ENCODE measurements at regions not wholly inside any gene's neighbourhood (a gene's known extent, or its start where the extent isn't known, plus 50 kb on each side); places are given as distances from the start of the nearest gene placed in this dataset.

DNA sequence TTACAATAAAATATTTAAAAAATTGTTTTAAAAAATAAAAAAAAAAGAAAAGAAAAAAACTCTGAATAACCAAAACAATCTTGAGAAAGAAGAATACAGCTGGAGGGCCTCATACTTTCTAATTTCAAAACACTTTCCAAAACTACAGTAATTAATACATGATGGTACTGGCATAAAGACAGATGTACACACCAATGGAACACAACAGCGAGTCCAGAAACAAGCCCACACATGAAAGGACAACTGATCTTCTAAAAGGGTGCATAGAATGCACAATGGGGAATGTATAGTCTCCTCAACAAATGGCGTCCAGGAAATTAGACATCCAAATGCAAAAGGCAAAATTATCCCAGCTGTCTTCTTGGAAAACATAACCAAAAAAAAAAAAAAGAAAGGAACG lies 99.6 kb downstream of the LURAP1L start:
- no peak for DNase-seq (ENCODE audit: low read depth)

DNA sequence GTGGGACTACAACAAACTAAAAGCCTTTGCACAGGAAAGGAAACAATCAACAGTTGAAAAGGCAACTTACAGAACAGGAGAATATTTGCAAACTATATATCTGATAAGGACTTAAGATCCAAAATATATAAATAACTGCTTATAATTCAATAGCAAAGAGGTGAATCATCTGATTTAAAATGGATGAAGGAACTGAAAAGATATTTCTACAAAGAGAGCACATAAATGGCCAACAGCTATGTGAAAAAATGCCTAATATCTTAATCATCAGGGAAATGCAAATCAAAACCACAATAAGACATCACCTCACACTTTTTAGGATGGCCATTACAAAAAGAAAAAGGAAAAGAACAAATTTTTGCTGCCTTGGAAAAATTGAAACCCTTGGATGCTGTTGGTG lies 100.4 kb downstream of the LURAP1L start:
- DNase-seq (ENCODE audit: low read depth), result peak; percentile 49

DNA sequence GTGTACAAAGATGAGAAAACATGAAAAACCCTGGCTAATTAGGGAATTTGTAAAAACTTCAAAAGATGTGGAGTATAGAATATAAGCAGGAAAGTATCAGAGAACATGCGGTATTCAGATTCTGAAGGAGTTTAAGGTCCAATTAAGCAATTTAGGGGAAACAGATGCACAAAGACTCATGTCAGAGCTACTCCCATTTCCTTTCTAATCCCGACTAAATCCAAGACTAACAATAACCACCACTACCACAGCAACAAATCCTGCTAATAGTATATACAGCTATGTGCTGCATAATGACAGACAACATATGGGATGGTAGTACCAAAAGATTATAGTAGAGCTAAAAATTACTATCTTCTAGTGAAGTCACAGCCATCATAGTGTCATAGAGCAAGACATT lies 102.1 kb downstream of the LURAP1L start:
- DNase-seq (ENCODE audit: low read depth), result no peak

DNA sequence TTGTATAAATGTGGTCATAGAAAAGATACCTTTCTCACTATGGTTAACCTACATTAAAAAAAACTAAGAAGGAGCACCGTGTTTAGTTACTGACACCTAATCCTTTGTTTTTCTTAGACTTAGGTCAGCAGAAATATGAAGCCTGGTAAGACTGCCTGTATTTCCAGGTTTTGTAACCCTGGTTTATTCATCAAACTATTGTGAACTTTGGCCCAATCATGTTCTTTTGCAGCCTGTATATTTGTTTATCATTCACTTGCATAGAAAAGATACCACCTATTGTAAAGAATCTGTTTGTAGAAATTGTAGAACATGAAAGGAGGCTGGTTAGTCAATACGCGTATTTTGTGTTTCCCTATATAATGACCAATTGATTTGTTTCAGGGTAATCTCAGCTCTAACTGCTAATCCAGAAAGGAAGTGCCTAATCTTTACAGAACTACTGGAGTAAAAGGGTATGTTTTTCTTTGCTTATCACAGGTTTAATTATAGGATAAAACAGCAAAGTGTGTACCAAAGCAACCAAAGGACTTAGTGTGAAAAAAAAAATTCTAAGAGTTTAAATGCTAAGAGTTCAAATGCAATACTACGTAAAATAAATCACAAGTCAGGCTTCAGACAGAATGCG lies 103.6 kb downstream of the LURAP1L start:
- peak; percentile 81 for DNase-seq (ENCODE audit: low read depth)

DNA sequence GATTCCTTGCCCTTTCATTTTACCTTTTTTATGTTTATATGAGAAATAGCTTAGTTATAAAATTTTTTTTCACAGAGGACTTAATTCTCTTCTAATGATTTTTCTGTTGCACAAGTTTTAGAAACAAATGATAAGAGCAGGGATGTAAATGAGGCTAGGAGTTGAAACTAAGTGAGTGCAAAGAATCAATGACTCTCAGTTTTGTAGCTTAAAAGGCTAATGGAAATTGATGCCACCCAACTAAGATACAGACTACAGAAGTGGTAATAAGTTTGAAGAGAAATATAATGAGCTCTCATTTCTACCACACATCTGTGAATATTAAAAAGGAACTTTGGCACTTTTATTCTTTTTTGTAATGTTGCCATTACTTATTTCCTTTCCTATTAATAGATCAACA lies 105.1 kb downstream of the LURAP1L start:
- no peak for DNase-seq (ENCODE audit: low read depth)

DNA sequence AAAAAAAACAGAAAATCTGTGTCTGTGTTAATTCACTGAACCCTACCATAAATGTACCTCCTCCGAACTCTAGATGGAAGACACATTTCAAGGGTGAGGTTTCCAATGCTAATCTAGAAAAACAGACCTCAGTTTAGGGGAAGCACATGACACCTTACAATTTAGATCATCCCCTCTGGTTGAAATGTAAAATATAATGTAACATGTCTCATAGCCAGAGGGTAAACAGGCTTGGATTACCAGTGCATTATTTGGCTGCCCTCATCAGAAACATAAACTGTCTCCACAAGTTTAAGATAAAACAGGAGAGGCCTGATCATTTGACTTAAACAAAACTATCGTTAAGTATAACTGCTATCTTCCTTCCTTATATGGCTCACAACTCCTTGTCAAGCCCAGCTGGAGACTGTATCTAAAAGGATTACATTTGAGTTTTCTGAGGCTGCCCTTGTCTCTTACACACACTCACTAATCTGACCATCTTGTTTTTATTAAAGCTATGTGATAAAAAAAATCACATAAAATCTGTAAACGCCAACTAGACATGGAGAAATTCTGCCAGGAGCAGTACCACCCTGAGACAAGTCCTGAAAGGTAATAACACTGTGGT lies 105.7 kb downstream of the LURAP1L start:
- peak; percentile 25 for DNase-seq (ENCODE audit: low read depth)

DNA sequence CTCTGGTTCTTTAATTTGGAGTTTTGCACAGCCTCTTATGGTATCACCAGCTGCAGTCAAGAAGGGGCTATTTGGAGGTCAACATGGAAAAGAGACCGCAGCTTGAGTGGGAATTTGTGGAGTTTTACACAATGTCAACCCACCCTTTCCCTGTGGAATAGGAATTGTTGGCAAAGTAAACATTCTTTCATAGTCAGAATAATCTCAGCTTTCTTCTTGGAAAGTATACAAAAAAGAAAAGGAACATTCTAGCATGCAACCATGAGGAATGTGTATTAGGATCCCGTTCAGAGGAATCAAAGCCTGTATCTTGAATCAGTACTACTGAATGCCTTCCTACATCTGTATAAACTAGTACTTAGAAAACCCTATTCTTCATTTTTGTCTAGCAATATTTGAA lies 107.6 kb downstream of the LURAP1L start:
- DNase-seq (ENCODE audit: low read depth), result peak; percentile 17

DNA sequence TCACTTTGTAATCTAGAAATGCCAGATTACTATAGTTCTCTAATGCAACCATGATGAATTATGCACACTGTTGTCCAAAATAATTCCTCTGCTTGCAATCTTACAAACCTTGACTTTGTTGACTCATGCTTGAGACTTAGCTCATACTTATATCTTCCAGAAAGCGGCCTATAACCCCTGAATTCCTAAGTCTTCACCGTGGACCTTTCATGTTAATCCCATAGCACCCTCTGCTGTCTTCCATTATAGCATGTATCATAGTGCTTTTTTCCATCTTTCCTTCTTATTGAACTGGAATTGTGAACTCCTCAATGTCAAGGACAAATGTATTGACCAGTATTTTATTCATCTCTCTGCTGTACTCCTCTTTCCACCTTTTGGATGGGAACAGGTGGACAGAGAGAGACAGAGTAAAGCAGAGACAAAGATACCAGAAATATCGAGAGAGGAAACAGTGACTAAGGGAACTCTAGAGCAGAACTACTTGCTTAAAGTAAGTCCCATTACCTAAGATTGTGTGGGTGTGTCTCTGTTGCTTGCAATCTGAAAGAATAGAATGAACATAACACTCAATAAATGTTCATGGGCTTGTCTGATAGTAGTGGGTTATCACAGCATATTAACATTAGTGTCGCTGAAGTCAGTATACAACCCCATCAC lies 110.0 kb downstream of the LURAP1L start:
- peak; percentile 87 for DNase-seq (ENCODE audit: low read depth)

DNA sequence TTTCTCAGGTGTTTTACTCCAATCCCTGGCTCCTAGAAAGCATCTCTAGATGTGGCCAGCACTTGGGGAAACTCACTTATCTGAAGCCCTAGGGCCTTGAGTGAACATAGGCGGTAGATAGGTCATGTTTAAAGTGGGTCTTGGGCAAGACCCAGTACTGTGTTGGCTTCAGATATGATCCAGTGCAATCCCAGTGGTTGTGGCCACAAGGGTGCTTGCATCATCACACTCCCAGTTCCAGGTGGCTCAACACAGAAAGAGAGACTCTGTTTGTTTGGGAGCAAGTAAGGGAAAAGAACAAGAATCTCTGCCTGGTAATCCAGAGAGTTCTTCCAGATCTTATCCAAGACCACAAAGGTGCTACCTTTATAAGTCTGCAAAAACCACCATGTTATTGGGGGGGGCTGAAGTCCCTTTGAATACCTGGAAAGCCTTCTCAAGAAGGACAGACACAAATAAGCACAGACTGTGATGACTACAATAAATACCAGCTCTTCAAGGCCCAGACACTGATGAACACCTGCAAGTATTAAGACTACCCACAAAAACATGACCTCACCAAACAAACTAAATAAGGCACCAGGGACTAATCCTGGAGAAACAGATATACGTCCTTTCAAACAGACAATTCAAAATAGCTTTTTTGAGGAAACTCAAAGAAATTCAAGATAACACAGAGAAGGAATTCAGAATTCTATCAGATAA lies 114.7 kb downstream of the LURAP1L start:
- DNase-seq (ENCODE audit: low read depth), result peak; percentile 17

DNA sequence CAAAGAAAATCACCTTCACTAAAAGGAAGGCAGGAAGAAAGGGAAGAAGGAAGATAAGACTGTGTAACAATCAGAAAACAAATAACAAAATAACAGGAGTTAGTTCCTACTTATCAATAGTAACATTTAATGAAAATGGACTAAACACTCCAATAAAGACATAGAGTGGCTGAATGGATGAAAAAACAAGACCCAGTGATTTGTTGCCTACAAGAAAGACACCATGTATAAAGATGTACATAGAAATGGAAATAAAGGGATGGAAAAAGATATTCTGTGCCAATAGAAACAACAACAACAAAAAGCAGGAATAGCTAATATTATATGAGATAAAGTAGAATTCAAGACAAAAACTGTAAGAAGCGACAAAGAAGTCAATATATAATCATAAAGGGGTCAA lies 116.8 kb downstream of the LURAP1L start:
- no peak for DNase-seq (ENCODE audit: low read depth)

DNA sequence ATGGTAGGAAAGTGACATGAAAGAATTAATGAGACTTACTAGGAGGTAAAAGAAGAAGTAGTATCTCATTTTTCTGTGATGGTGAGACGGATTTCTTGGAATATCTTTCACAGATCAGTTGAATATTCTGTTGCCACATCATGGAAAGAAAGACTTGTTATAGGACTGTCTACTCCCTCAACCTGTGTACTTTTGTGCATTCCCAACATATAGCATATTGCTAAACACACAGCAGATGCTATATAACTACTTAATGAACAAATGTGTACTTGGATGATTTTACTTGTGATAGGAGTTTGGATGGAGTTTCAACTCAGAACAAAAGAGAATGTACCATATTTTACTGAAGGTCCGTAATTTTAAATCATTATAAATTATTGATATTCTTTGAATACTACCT lies 128.5 kb downstream of the LURAP1L start:
- DNase-seq (ENCODE audit: low read depth), result no peak

DNA sequence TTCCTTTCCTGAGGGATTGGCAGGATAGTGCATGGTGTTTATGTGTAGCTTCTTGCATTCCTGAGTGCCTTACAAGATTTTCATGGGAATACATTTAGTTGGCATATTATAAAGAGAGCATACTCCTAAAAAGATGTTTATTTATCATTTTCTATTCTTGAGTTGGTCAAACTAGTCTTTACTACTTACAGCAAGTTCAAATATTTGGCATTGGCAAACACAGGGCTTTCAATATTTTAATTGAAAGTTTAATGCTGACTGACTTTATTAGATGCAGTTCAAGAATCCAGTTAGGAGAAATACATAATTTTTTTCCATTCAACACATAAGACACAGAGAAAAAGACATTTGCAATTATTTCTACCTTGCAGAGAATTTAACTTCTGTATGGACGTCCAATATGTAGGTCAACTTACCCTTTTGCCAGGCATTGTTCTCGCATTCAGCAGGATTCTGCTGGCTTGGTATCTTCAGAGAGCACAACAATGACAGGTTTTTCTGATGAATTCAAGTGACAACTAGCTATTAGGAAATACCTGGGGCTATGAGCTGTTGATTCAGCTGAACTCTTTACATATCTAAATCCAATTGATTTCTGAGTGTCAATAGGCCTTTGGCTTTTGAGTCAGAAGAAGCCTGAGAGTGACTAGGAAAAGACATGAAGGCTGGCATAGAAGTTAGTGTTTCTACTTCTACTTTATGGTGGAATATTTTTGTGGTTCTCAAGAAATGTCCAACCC lies 129.6 kb downstream of the LURAP1L start:
- DNase-seq (ENCODE audit: low read depth), result no peak

DNA sequence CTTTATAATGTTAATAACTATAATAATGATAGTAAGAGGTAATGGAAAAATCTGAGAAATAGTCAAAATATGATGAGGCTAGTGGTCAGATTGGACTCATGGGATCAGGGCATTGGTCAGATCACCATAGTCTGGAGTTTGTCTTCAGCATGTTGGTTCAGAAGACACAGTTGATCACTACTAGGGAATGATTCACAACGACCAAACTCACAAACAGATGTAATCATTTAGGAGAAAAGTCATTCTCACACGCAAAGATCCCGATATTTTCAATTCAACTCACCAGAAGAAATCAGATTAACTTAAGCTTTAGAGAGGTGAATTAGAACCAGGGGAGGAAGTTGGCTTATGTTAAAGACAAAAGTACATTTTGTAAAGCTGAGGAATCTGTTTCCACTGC lies 131.8 kb downstream of the LURAP1L start:
- no peak for DNase-seq (ENCODE audit: low read depth)

DNA sequence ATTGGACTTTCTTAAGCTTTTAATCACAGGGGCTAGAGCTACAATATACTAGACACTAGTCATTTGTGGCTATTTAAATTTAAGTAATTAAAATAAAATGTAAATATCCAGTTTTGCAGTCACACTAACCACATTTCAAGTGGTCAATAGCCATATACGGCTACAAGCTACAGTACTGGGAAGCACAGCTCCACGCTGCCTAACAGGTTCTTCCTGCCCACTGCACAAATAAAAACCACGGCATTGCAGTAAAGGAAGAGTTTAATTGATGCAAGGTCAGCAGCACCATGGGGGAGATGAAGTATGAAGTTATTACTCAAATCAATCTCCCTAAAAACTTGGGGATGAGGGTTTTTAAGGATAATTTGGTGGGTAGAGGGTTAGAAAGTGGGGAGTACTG lies 134.1 kb downstream of the LURAP1L start:
- DNase-seq (ENCODE audit: low read depth), result no peak

DNA sequence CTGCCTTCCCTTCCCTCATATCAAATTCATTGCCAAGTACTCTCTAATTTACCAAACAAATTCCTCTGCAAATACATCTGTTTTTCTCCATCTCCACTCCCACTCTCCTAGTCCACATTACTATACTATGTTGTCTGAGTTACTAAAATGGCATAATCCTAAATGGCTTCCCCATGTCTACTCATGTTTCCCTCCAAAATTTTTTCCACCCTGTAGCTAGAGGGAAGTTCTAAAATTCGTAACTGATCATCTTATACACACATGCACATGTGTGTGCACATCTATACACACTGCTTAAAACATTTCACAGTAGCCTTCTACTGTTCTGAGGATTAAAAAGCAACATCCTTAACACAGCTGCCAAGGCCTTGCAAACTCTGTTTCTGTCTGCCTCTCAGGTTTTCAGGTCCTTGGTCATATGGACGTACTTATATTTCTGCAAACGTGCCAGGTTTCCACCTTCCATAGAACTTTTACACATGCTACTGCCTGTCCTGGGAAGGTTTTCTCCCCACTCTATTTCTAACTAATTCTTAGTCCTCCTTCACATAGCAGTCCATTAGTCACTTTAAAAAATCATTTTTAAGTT lies 140.6 kb downstream of the LURAP1L start:
- DNase-seq (ENCODE audit: low read depth), result no peak

DNA sequence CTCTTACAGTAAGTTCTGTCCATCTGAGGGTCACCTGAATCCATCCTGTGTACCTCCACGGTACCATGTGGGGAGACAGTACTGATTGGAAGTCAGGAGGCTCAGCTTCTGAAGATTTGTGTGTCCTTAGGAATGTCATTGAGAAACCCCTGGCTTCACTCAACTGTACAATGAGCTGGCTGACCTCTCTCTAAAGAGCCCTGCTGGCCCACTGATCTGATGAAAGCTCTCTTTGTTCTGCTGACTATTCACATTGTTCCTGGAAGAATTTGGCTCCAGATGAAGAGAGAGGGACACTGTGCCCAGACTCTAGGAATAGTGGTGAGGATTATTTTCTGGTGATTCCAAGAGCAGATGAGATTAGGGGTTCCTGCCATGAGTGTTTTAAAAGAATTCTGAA lies 141.2 kb downstream of the LURAP1L start:
- peak; percentile 33 for DNase-seq (ENCODE audit: low read depth)

DNA sequence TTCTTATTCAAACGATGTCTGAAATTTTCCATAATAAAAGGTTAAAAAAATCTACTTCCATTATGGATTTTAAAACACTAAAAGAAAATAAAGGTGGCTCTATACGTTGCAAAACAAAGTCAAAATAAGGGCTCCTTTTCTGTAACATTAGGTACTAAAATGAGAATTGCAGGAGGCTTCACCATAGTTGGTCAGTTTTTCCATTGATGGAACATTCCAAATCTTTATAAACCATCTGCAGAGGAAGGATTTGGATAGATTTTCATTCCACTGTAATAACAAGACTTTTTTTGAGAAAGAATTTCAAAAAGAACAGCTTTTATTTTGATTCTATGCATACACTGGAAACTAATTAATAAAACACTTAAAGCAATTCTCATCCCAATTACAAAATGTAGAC lies 145.6 kb downstream of the LURAP1L start:
- DNase-seq (ENCODE audit: low read depth), result no peak

DNA sequence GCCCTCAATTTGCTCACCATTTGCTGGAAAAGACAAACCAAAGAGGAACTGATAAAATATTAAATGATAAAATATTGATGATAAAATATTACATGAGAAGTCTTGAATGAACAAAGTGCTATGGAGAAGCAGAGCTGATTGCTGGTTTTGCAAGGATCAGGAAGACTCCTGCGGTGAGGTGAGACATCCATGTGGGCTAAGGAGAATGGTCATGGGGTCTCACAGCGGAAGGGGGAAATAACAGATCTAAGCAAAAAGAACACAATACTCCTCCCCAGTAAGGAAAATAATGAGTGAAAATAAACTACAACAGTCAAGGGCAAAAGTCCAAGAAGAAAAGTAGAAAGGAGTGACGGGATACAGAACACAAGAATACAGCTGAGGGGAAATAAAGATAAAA lies 146.8 kb downstream of the LURAP1L start:
- no peak for DNase-seq (ENCODE audit: low read depth)

DNA sequence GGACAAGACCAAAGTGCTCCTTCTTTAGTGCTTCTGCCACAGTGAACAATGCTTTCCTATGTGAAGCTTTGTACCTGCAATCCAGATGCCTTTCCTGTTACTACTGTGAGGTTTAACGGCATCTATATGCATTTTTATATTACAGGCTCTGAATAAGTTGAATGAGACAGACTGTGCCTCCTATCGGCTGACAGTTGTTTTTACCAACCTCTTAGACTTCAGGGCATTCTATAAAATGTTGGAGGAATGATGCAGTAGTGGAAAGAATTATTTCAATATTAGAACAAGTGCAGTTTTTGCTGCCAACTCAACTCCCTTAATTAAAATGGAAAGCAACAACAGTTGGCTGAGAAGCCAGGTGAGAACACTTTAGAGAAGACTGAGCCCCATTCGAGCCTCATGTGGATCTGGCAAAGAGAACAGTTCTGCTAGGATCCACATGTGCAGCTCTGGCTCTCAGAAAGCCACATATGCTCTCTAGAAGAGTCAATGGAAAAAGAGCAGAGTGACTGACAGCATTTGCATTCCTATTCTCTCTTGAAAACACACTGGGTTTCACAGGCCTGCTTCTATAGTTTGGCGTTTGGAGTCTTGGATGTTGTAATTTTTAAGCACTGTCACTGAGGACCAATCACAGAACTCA lies 147.5 kb downstream of the LURAP1L start:
- DNase-seq (ENCODE audit: low read depth), result peak; percentile 36

DNA sequence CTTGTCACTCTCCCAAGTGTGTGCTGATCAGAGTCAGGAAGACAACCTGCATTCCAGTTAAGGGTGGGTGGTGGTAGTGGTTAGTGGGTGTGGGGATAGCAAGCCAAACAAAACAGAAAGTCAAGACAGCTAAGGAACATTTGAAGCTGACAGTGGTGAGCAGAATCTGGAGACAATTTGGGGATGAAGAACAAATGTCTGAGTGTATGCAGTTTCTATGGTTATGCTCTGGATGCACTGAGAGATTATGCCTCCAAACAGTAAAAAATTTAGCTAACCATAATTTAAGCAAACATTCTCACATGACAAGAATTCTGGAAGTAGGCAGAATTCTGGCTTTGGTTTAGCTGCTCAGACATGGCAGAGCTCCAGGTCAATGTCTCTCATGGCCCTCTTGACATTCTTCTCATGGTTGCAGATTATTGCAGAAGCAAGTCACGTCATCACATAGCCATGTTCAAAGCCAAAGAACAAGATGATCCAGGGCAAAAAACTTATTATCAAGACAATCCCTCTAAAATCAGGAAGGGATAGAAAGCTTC lies 148.7 kb downstream of the LURAP1L start:
- DNase-seq (ENCODE audit: low read depth), result peak; percentile 98

DNA sequence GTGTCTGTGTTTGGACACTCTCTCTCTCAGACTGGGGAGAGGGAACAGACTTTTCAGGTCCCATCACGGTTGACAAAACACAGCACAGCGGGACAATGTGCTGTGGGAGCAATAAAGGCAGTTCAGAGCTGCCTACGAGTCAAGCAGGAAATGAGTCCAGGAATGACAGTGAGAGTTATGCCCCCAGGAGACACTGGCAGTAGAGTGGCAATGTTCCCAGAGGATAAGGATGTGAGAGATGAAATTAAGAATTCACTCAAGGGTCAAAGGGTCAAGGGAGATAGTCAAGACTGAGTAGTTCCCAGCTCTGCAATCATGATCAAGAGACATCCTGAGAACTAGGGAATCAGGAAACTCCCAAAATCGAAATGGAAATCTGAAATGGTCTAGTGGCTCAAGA lies 156.1 kb downstream of the LURAP1L start:
- DNase-seq (ENCODE audit: low read depth), result no peak

Measured in iris pigment epithelial cell (primary cell).